ENCODE measurements at regions not wholly inside any gene's neighbourhood (a gene's known extent, or its start where the extent isn't known, plus 50 kb on each side); places are given as distances from the start of the nearest gene placed in this dataset.

GRCh38 chr4:145345401-145345800 is 136.3 kb upstream of the SMAD1 start:
- TF ChIP-seq CTCF (IDR thresholded peaks at IDR 0.05) (no peak), EP300 (IDR thresholded peaks at IDR 0.05) (no peak), POLR2A (IDR thresholded peaks at IDR 0.05) (no peak)

Data from sigmoid colon (tissue), 4 donors.